K562 (cell line): ENCODE measurements at regions not wholly inside any gene's neighbourhood (a gene's known extent, or its start where the extent isn't known, plus 50 kb on each side); places are given as distances from the start of the nearest gene placed in this dataset.

Source experiments
- ATAC-seq: fragments of 200-7000 bp; cut with Tn5 transposase; 3 replicates; pipeline ENCODE4 v1.9.1; 2020; ENCODE audit warnings: moderate library complexity
- BruUV-seq: library from RNA; stranded (reverse); fragments of 400-500 nt; replicated peaks from 2 replicates; lab custom pipeline; 2021; lab: Mats Ljungman, UMichigan
- CTCF ChIA-PET: fragments of 300-600 bp; formaldehyde crosslinking; extraction: SDS; loops from one replicate; lab custom pipeline; 2021; ENCODE audit warnings: low intra/inter-chr PET ratio; lab: Yijun Ruan, JAX
- POLR2A ChIA-PET: fragments of 300-600, 350-650 bp; sonication (Branson Sonifier 250); formaldehyde crosslinking; extraction: SDS; loops from one replicate; lab custom pipeline; 2021; ENCODE audit warnings: antibody characterized with exemption, inconsistent platforms; lab: Yijun Ruan, JAX
- DNase-seq, 4 experiments: peaks; one replicate each; pipeline versions ENCODE4 v3.0.0 to v3.0.0-alpha.2; 2011 to 2018; ENCODE audit warnings: low spot score in 3 of 4, mixed read lengths in 3 of 4; ENCODE audit errors: extremely low read depth in 1 of 4
- FAIRE-seq: peaks from 2 replicates; lab custom pipeline; 2011; peaks lifted over from hg19 to GRCh38; lab: Jason Lieb, UNC
- H2AFZ ChIP-seq: 2 replicates; pipeline ENCODE4 v1.6.0; 2011; ENCODE audit warnings: low read depth, low read length, control low read depth, inconsistent platforms
- H3K27ac ChIP-seq: fragments of 200-600 bp; 3 replicates; pipeline ENCODE4 v1.8.0; 2011; ENCODE audit warnings: low read depth, mild to moderate bottlenecking, control low read depth, inconsistent platforms, low read length, moderate library complexity, mixed read lengths; ENCODE audit errors: extremely low read depth
- H3K27me3 ChIP-seq, 2 experiments: fragments of 300-600 bp in 1 of 2; 2 replicates in 1 of 2; 3 replicates in 1 of 2; pipeline versions ENCODE4 v1.6.0 to v1.8.0; 2011; ENCODE audit warnings: inconsistent platforms in 2 of 2, low read length in 2 of 2, mild to moderate bottlenecking in 1 of 2, mixed read lengths in 1 of 2, moderate library complexity in 1 of 2; ENCODE audit not compliant: control insufficient read depth in 2 of 2, insufficient read depth in 2 of 2
- H3K36me3 ChIP-seq: fragments of 300-600 bp; 3 replicates; pipeline ENCODE4 v1.8.0; 2011; ENCODE audit warnings: mild to moderate bottlenecking, low read length, inconsistent platforms; ENCODE audit not compliant: control insufficient read depth, insufficient read depth
- H3K4me1 ChIP-seq, 2 experiments: fragments of 200-600 bp in 1 of 2; replicated peaks in 1 of 2; 2 replicates in 1 of 2; 3 replicates in 1 of 2; pipeline versions ENCODE4 v1.5.1 to v1.8.0; 2011; ENCODE audit warnings: inconsistent platforms in 2 of 2, low read length in 2 of 2, mild to moderate bottlenecking in 1 of 2, mixed read lengths in 1 of 2, moderate library complexity in 1 of 2; ENCODE audit not compliant: control insufficient read depth in 2 of 2, insufficient read depth in 2 of 2
- H3K4me2 ChIP-seq: 2 replicates; pipeline ENCODE4 v1.6.1; 2011; ENCODE audit warnings: low read length, control low read depth, inconsistent platforms, mixed read lengths; ENCODE audit not compliant: insufficient read depth
- H3K4me3 ChIP-seq: fragments of 200-600 bp; sonication (generic), shearing (Covaris generic); 2 replicates; pipeline ENCODE4 v1.5.1; 2016; ENCODE audit warnings: control low read depth, inconsistent platforms
- H3K79me2 ChIP-seq: fragments of 200-600 bp; 3 replicates; pipeline ENCODE4 v1.8.0; 2011; ENCODE audit warnings: low read length, inconsistent platforms; ENCODE audit not compliant: control insufficient read depth, insufficient read depth
- H3K9ac ChIP-seq, 2 experiments: 2 replicates each; pipeline versions ENCODE4 v1.6.0 to v1.6.1; 2011; ENCODE audit warnings: low read depth in 2 of 2, low read length in 2 of 2, control low read depth in 1 of 2, inconsistent platforms in 1 of 2, mild to moderate bottlenecking in 1 of 2, mixed read lengths in 1 of 2; ENCODE audit not compliant: insufficient read depth in 1 of 2
- H3K9me1 ChIP-seq: one replicate; pipeline ENCODE4 v1.6.0; 2011; ENCODE audit warnings: inconsistent platforms, mild to moderate bottlenecking, low read length, moderate library complexity; ENCODE audit not compliant: control insufficient read depth, insufficient read depth
- H3K9me3 ChIP-seq: replicated peaks from 2 replicates; pipeline ENCODE4 v1.5.1; 2011; ENCODE audit warnings: low read depth, low read length, inconsistent platforms; ENCODE audit not compliant: control insufficient read depth, insufficient read depth
- H4K20me1 ChIP-seq: replicated peaks from 2 replicates; pipeline ENCODE4 v1.6.1; 2011; ENCODE audit warnings: low read length, inconsistent platforms, mixed read lengths; ENCODE audit not compliant: control insufficient read depth, insufficient read depth
- BDP1 ChIP-seq: IDR thresholded peaks from 3 replicates; pipeline ENCODE4 v1.6.1; 2011; ENCODE audit not compliant: insufficient read length, insufficient read depth
- BRF1 ChIP-seq: IDR thresholded peaks from 3 replicates; pipeline ENCODE4 v1.6.1; 2011; ENCODE audit warnings: borderline replicate concordance, mild to moderate bottlenecking; ENCODE audit not compliant: insufficient read length; ENCODE audit errors: extremely low read depth
- CBX3 ChIP-seq, 2 experiments: IDR thresholded peaks; 1 replicate in 1 of 2; 2 replicates in 1 of 2; pipeline ENCODE4 v1.6.1; 2012; ENCODE audit warnings: inconsistent platforms in 2 of 2, low read length in 2 of 2, borderline replicate concordance in 1 of 2, control low read depth in 1 of 2
- E2F4 ChIP-seq: sonication (generic); formaldehyde crosslinking; IDR thresholded peaks from 2 replicates; pipeline ENCODE4 v1.8.0; 2022; ENCODE audit warnings: mild to moderate bottlenecking, low read depth, missing genetic modification reagents
- HDAC8 ChIP-seq: fragments of 450-650 bp; IDR thresholded peaks from 2 replicates; pipeline ENCODE4 v1.6.1; 2016; ENCODE audit warnings: mild to moderate bottlenecking, missing genetic modification characterization, moderate library complexity, missing compliant biosample characterization
- KLF1 ChIP-seq: fragments of 450-650 bp; IDR thresholded peaks from 2 replicates; pipeline ENCODE4 v1.6.1; 2016; ENCODE audit warnings: missing genetic modification characterization, missing compliant biosample characterization
- MITF ChIP-seq: IDR thresholded peaks from 2 replicates; pipeline ENCODE4 v1.6.1; 2014; ENCODE audit warnings: antibody characterized with exemption
- NCOA2 ChIP-seq, 2 experiments: fragments of 450-650 bp; IDR thresholded peaks; 2 replicates each; pipeline ENCODE4 v1.6.1; 2018; ENCODE audit warnings: mild to moderate bottlenecking in 2 of 2, moderate library complexity in 1 of 2; ENCODE audit not compliant: partially characterized antibody in 2 of 2
- RNF2 ChIP-seq: sonication (generic); IDR thresholded peaks from 2 replicates; pipeline ENCODE4 v1.6.1; 2016
- ZFP1 ChIP-seq: fragments of 450-650 bp; formaldehyde crosslinking; IDR thresholded peaks from 2 replicates; pipeline ENCODE4 v1.4.0; 2020; ENCODE audit warnings: mild to moderate bottlenecking, mixed read lengths
- ZNF583 ChIP-seq: fragments of 250-450 bp; sonication (Bioruptor Pico); IDR thresholded peaks from 2 replicates; pipeline ENCODE4 v1.4.0; 2020
- WGBS: fragments of 100-300 bp; shearing (Covaris generic); methylation state at CpG from one replicate; pipeline ENCODE4 v1.1.6; 2016; ENCODE audit warnings: low coverage, mixed read lengths; ENCODE audit not compliant: insufficient coverage; ENCODE audit errors: missing lambda C conversion rate; 5-methylcytosine and 5-hydroxymethylcytosine counted together
- in situ Hi-C: fragments of 300-500 bp; cut with MboI; formaldehyde crosslinking; loops from 4 replicates; pipeline ENCODE4 v1.15.0; 2018; ENCODE audit warnings: inconsistent platforms, mixed read lengths
- intact Hi-C: fragments of 100-400 bp; cut with micrococcal nuclease; formaldehyde crosslinking; loops from 2 replicates; pipeline ENCODE4 v1.14.2; 2022

GRCh38 chr12:111099186-111099585 is 178.8 kb upstream of the MYL2 start:
- ChIA-PET POLR2A (interaction anchor here (1.1 kb wide), 1 partner anchor 175 kb away, joined by 3 read pairs; no protein-coding TSS in a partner anchor), CTCF (no interaction called here)
- FAIRE-seq = no peak
- Histone ChIP-seq H3K4me3 (no peak overlapping the region), H3K79me2 (no peaks in the 10 kb centered on the region), H3K27ac (no peak overlapping the region), H4K20me1 (no peaks in the 10 kb centered on the region), H2AFZ (no peak overlapping the region), H3K4me1 (no peaks in the 10 kb centered on the region), H3K9ac (no peak overlapping the region), H3K4me2 (no peak overlapping the region)
- BruUV-seq = no TSS peak
- 0% methylated on average over 8 of the region's 8 CpGs for WGBS
- intact Hi-C loops = no loop called here
- no peak for DNase-seq
- in situ Hi-C loops = no loop called here
- TF ChIP-seq HDAC8 (tag) (no peak), BDP1 (no peak), RNF2 (no peak), NCOA2 (IDR thresholded peaks at IDR 0.05; ENCODE audit: partially characterized antibody in 2 of 2) (no peak), E2F4 (CRISPR knock-in tag) (no peak), BRF1 (no peak), KLF1 (no peak), ZFP1 (CRISPR knock-in tag) (no peak), CBX3 (IDR thresholded peaks at IDR 0.05; ENCODE audit: borderline replicate concordance in 1 of 2, low read length in 2 of 2) (no peak), MITF (no peak), ZNF583 (CRISPR knock-in tag) (no peak)
- TF ChIP-seq, all 486 proteins: peak for 0
- Histone ChIP-seq H3K27me3 (peaks cover 21 to 80% of the 10 kb centered on the region in 2 experiments), H3K36me3 (no peaks in the 10 kb centered on the region), H3K9me3 (no peaks in the 10 kb centered on the region), H3K9me1 (peaks cover 4% of the 10 kb centered on the region)
- ATAC-seq = no peak
